ENCODE measurements at regions not wholly inside any gene's neighbourhood (a gene's known extent, or its start where the extent isn't known, plus 50 kb on each side); places are given as distances from the start of the nearest gene placed in this dataset.
"Not testable (repeated sequence)": the region's sequence is repeated elsewhere in the genome, so short reads cannot be mapped to it uniquely, and the experiment has no call there.

DNA sequence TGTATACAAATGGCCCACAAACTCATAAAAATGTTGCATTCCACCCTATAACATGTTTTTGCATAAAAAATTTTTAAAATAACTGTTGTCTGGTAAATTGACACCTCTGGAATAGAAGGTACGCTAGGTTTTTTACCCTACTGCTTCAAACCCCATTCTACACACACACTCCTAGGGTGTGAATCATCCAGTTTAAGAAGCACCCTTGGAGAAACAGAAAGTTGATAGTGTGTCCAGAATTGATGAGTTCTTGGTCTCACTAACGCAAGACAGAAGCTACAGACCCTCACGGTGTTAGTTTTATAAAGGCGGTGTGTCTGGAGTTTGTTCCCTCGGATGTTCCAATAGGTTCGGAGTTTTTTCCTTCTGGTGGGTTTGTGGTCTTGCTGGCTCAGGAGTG lies 158.5 kb downstream of the KLRB1 start:
- peak; percentile 1 for DNase-seq

DNA sequence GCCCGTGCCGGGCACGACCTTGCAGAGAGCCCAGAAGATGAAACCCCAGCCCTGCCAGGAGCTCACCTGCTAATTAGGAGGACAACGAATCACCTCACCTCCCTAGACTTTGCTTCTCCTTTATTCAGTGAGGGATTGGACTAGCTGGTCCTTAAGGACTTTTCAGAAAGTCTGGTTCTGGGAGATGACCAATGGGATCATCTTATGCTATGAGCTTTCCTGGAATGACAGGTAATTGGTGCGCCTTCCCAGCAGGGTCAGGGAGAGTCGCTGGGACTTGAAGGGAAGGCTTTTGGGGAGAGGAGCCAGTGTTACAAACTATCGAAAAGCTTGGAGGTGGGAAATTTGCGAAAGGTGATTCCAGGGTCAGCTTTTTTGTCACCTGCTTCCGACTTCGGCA lies 159.1 kb downstream of the KLRB1 start:
- DNase-seq = peak; percentile 14

DNA sequence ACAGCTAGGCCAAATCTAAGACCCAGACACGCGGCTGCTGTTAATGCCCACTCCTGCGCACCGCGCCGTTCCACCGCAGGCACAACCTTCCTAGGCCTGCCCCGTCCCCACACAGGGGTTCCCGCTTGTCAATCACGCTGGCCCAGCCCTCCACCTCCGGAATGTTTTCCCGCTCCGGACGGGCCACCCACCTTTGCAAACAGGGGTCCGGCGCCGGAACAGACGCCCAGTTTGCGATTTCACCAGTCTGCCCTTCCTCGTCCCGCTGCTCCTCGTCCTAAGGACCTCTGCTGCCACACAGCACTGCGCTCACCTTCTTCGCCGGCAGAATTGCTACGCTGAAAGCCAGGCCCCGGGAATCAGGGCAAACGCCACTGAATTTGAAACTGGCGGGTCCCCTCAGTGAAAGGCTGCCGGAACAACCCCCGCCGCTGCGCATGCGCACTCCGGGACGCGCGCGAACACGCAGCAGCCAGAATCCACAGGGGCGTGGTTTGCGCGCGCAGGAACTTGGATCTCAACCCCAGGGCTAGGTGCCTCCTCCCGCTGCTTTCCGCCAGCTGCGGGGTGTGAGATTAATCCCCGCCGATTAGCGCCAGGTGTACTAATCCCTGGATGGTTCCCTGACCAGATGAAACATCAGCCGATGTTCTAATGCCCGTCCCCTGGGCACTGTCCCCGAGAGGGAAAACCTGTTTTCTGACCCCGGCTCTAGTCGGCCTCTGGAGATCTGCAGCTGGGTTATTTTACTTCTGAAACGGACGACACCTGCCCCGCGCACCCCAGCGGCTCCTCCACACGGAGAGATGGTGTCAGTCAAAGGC lies 159.7 kb downstream of the KLRB1 start:
- DNase-seq = peak; percentile 94

DNA sequence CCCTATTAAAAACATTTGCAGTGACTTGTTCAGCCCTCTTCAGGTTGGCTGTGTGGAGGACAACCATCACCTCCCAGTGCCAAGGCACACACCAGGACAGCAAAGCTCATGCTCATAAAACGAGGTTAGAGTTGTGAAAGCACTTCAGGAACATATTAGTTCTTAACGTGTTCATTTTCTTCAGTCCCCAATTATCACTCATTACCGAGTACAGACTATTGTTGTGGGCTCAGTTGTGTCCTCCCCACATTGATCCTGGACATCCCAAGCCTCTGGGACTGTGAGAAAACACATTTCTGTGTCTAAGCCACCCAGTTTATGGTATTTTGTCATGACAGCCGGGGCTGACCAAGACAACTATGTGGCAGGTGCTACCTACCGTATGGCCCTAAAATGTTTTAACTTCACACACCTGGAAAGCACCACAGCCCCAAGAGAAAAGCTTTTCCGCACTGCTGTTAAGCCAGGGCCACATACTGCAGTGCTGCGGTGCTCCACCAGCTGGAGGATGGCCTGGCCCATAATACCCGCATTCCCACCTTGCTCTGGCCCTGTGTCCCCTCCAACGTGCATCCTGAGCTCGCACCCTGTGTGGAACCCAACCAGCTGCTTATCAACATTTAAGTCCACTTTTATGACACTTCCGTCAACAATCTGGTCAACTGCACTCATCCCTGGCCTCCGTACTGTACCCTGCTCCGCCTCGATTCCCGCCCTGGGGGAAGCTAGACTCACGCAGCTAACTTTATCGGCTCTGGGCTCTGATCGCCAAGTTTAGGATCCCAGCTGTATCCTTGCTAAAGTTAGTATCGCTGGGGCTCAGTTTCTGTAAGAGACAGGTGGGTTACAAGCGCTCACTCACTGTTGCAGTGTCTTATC lies 160.6 kb downstream of the KLRB1 start:
- not testable (repeated sequence) for DNase-seq

DNA sequence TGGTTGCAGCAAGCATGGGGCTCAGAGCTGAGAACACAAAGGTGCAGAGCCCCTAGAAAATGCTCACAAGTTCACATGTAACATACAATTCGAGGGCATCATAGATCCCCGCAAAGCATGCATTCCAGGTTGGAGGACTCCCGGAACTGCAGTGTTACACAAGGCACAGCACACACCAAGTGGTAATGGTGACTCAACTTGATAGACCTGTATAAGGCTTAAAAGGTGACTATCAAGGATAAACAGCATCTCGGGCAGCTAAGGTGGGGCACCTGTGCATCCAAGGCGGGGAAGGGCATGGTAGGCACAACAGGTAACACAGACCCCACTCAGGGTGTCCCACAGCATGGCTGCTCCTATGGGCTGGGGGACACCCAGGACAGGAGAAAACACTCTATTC lies 167.3 kb downstream of the KLRB1 start:
- DNase-seq = not testable (repeated sequence)

DNA sequence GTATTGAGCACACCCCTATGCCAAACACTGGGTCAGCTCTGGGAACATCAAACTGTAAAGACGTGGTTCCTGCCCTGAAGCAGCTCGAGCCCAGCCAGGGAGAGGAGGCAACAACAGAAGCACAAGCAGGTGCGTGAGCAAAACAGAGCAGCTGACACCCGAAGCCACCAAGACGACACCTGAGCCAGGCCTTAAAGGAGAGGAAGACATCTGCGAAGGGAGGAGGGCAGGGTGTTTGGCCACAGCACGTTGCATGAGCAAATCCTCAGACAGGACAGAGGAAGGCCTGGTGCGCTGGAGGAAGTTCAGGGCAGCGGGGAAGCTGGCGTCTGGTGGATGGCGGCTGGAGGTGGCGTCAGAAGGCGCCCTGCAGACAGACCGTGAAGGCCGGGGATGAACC lies 172.0 kb downstream of the KLRB1 start:
- not testable (repeated sequence) for DNase-seq

DNA sequence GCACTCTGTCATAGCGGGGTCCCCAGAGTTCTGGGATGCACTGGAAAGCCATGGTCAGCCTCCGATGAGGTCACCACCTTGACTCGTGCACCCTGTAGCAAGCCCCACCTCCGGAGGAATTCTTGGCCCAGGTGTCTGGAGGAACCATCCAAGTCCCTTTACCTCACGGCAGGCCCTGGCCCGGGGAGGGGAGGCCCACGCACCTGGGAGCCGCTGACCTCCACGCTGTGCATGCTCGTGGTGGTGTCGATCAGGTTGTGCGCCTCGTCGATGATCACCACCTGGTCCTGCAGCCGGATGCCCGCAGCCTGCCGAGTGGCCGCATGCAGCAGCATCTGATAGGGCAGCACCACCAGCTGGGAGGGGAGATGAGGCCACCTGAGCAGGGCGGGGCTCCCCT lies 177.3 kb downstream of the KLRB1 start:
- not testable (repeated sequence) for DNase-seq

DNA sequence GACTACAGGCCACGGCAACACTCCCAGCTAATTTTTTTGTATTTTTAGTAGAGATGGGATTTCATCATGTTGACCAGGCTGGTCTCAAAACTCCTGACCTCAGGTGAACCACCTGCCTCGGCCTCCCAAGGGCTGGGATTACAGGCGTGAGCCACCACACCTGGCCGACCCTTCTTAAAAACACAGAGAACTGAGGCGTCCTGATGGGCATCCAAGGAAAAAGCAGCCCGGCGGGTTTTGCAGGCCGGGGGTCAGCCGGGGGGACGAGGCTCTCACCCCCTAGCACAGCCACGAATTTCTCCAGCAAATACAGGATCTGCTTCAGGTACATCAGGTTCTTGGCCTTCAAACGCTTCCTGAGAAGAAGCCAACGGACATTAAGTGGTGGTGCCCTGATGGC lies 178.9 kb downstream of the KLRB1 start:
- not testable (repeated sequence) for DNase-seq

DNA sequence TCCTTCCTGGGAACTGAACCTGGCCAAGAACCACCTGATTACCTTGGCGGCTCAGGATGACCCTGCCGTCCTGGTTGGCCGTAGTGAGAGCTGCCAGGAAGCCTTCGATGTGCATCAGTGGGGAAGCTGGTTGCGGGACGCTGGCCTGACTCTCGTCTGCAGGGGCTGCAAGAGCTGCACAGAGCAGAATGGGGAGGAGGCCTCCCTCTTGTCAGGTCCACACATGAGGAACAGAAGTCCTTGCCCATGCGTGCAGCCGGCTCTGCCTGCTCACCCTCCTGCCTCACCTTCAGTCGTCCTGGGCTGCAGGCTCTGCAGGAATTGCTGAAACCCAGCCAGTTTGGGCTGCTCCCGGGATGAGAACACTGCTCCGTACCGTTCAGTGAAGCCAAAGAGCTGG lies 182.3 kb downstream of the KLRB1 start:
- DNase-seq = not testable (repeated sequence)

DNA sequence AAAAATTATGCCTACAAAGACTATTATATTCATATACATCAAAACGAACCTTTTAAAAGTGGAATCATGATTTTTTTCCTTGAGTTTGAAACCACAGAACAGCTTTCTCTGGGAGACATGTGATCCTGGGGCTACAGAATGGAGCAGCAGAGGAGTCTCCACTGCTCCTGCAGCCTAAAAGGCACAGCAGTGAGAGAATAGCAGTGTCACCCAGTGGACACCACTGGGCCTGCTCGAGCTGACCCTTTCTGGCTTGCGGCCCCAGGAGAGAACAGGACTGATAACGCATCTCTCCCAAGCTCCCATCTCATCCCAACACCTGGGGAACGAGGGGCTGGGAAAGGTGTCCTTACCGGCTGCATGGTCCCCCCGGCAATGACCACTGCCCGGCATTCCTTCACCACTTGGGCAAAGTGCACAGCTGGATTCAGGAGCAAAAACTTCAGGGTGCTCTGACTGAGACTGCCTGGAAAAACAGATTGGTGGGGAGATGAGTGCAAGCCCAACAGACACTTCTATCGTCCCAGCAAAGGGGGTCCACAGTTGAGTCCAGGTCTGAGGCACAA lies 183.5 kb downstream of the KLRB1 start:
- not testable (repeated sequence) for DNase-seq

DNA sequence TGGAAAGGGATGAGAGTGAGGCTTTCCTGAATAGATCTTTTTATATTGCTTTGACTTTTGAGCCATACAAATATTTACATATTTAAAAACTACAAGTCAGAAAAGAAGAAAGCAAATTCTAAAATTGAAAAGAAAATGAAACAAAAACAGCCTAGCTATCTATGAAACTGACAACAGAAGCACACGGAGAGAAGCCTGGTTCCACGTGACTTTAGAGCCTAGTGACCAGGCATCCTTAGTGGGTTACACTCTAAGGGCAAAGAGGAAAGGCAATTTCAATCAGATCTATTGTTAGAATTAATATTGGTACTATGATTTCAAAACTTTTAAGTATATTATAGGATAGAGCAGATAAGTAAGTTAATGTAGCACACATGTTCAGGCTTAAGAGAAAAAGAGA lies 185.0 kb downstream of the KLRB1 start:
- DNase-seq = not testable (repeated sequence)

DNA sequence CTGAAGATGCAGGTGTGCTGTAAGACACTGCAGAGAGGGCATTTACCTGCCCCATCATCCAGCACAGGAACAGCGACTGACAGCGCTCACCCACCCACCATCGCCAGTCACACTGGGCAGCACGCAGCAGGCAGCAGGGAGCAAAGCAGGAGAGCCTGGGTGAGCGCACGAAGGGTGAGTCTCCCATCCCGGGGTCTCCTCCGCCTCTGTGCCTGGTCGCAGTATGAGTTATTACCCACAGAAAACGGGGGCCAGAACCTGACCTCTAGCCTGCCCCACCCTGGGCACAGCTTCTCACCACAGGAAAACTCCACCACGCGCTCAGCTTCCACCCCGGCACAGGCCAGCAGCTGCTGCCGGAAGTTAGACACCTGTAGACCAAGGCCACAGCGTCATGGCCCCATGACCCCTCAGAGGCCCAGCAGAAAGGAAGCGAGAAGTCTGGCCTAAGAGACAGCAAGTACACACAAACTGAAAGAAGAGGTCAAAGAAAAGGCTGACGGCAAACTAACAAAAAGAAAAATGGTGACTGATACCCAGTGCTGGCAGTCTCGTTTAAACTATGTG lies 186.1 kb downstream of the KLRB1 start:
- not testable (repeated sequence) for DNase-seq

DNA sequence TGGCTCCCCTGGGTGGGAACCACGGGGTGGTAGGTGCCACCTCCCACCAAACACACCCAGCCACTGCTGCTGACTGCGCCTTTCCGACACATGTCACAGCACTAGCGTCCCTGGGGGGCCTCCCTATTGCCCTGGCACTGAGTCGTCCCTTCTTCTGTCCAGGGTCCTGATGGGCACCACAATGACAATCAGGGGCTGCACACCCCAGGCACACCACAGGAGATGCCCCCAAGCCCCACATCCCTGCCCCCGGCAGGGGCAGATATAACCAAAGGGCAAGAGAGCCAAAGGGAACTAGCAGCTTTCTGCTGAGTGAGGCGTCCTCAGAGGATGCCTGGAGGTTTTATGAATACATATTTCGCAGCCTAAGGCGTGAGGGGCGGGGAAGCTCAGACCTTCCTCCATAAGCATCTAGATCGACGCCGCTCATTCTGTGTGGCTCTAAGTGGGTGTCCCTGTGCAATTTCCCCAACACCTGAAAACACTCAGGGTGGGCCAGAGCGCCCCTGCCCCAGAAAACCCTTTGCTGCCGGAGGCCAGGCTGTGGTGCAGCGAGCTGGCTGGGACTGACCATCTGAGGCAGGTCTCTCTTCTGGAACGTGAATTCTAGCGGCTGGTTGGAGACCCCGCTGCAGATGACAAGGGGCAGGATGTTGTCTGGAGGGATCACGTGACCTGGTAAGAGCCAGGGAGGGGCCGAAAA lies 186.7 kb downstream of the KLRB1 start:
- DNase-seq = not testable (repeated sequence)

DNA sequence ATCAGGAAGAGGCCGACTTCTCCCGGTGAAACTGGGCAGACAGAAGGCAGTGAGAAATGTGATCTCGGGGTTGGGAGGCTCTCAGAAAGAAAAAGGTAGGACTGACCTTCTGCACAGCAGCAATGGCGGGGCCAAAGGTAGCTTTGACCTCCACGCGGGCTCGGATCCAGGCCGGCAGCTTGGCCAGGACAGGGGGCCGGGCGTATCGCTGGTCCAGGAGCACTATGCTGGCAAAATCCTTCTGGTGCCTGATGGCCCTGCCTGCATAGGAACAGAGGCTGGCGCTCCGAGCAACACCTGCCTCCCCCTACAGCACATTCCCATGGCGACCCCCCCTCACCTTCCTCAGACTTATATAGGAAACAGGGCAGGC lies 189.1 kb downstream of the KLRB1 start:
- DNase-seq = not testable (repeated sequence)

DNA sequence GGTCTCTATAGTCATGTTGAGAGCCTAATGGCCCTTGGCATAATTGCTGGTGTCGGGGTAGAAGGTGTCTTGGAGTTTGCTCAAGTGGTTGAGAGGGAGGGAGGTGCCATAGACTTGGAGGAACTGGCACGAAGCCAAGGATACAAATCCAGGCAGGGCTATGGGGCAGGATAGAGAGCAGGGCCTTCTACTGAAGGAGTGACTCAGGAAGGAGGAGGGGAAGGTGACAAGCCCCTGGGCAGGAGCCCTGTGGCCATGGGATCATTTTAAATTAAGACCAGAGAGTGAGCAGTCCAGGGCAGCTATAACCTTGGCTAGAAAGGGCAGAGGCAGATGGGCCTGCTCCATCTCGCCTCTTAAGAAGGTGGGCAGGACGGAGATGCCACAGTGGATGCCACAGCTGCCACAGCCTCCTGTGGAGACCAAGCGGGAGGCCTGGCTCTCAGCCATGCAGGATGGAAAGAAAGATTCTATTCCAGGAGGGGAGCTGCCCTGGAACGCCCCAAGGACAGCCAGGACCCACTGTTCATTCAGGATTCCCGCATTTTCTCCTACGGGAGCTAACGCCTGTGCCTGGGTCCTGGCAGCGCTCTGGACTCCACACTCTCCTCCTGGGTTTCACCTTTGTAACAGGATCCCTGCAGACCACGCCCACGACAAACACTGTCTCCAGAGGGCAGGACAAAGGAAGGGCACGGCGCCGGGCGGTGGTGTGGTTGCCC lies 189.6 kb downstream of the KLRB1 start:
- not testable (repeated sequence) for DNase-seq

DNA sequence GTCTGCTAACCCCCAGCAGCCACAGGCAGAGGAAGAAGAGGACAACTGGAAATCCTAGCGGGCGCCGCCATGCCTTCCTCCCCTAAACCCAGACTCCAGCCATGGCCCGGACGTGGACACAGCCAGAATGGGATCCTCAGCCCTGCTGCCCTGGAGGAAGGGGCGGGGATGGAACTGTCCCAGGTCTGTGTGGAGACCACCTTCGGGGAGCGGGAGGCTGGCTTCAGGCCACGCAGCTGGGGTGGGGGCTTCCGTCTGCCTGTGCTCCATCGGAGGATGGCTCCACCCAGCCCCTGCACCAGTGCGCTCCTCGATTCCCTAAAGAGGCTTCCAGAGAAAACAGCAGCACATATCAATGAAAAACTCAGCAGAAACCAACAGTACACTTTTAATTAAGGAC lies 190.4 kb downstream of the KLRB1 start:
- DNase-seq = not testable (repeated sequence)

DNA sequence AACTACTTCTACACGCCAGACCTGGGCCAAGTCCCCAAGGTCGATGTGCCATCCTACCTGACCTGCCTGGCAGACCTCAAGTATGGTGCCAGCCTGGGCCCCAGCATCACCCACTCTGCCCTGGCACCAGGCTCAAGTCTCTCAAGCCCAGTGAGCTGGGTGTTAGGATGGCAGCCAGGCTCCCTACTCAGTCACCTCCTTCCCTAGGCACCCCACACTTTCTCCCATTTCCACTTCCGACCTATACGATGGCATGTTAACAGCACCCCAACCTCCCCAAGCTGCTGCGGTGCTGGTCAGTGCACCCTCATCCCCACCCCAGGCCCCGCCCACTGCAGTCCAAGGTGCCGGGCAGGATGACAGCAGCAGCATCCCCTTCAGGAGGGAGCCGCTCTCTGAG lies 191.4 kb downstream of the KLRB1 start:
- not testable (repeated sequence) for DNase-seq

DNA sequence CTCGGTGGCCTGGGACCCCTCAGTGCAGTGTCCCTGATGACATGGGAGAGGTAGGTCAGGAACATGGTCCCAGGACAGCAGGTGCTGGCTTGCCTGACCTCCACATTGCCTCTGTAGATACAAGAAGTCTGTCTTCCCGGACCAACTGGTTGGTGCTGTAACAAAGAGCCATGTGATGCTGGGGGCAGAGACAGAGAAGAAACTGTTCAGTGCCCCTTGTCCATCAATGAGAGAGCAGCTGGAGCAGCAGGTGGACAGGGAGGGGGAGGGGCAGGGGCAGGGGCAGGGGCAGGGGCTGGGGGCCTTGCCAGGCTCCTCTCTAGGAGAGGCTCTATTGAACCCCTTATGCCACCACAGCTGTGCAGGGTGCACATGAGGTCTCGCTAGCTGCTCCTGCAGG lies 191.8 kb downstream of the KLRB1 start:
- peak; percentile 69 for DNase-seq

DNA sequence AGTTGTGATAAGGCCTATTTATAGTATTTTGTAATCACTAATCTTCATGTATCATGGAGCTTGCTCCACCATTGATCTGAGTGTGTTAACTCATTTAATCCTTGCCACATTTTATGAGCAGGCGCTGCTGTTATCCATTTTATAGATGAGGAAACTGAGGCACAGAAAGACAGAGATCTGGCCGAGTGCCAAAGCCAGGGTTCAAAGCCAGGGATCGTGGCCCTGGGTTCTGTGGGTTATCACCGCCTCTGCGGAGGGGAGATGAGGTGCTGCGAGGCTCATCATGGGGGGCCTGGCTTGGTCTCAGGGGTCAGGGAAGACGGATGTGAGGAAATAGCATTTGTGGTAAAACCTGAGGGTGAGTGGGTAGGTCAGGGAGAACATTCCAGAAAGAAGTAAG lies 193.9 kb downstream of the KLRB1 start:
- DNase-seq = not testable (repeated sequence)

DNA sequence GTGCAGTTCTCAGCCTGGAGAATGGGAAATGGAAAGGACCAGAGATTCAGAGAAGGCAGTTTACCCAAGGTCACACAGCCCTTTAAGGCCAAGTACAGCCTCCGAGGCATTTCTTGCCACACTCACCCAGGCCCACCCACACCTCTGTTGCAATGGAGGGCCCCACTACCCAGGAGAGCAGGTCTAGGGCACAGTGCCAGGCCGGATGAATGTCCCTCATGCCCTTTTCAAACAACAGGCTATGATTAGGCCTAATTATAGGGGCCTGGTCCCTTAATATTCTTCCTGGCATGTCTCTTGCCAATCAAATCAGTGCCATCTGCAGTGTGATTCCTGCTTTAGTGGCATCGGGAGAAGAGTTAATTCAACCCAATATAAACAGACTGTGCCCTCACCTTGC lies 195.3 kb downstream of the KLRB1 start:
- not testable (repeated sequence) for DNase-seq

DNA sequence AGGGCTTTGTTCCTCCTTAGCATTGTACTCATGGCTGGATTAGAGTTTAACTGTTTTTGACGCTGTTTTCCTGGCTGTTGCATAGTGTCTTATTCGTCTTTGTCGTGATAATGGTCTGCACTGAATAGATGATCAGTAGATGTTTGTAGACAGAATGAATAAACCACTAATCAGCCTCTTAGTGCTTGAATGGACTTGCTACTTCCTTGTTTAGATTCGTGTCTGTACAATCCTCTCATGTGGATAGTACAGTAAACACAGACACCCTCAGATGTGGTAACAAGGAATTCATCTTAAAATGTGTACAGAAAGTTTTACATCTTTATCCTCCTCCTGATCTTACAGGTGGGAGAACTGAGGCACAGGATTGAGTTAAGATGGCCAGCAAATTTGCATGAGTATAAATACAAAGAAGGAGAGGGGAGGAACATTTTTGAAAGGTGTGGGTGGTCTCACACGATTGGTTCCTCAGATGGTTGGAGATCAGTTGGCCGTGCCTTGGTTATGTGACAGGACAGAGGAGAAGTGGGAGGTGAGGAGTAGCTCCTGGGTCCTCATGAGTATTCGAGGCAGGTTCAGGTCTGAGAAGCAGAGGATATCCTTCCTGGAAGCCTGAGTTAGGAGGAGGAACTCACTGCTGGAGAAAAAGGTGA lies 196.0 kb downstream of the KLRB1 start:
- DNase-seq = not testable (repeated sequence)
